ENCODE measurements at regions not wholly inside any gene's neighbourhood (a gene's known extent, or its start where the extent isn't known, plus 50 kb on each side); places are given as distances from the start of the nearest gene placed in this dataset.
"Not testable (repeated sequence)": the region's sequence is repeated elsewhere in the genome, so short reads cannot be mapped to it uniquely, and the experiment has no call there.

DNA sequence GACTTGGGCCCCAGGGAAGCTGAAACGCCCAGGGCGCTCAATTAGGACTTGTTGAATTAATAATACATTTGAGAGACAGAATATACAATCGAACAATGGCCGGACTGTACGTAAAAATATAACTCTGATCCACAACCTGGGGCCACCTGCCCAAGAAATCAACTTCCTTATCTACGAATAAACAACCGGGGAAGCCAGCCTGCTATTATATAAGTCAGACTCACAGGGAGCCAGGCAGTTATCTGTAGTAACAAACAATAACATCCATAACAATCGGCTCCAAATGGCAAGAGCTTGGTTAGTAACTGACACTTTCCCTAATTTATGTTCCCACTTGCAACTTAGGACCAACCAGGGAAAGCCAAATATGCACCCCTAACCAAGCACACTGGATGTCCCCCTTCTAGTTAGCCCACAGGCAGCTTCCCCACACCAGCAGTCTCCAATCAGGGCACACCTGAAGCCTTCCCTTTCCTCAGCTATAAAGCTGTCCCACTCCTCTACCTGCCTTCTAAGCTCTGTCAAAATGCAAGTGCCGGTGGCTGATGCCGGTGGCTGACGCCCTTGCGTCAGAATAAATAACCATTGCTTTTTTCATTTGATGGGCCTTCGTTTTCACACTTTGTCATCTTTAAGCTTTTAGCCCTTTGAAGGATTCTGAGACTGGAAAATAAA lies 135.2 kb downstream of the FAM72B start:
- H3K4me3 ChIP-seq (replicated peaks; ENCODE audit: insufficient read depth, low read length); H3K27ac ChIP-seq (replicated peaks); H3K27me3 ChIP-seq (ENCODE audit: insufficient read depth, poor library complexity, severe bottlenecking): not testable (repeated sequence)

DNA sequence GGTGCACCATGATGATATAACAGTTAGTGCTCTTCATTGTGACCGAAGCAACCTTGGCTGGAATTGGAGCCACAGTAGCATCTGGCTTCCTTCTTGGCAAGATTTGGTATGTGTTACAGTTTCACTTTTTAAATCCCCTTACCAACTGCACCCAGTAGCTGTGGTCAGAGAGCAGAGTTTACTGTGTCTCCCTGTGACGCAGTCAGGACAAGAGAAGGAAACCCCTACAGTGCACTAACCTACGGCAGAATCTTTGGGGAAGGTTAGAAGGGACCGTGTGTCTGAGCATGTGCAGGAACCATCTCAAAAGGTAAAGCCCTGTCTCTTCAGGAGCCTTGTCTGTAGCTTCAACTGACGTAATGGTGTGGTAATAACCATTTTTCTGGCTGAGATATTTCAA lies 134.0 kb downstream of the FAM72B start:
- DNase-seq (ENCODE audit: low read depth in 1 of 2, low spot score in 1 of 2); H3K4me3 ChIP-seq (replicated peaks; ENCODE audit: insufficient read depth, low read length); H3K27ac ChIP-seq (replicated peaks); H3K27me3 ChIP-seq (ENCODE audit: insufficient read depth, poor library complexity, severe bottlenecking): not testable (repeated sequence)

More for the DNA sequence above, 135.2 kb downstream of the FAM72B start:
- not testable (repeated sequence) for DNase-seq (ENCODE audit: low read depth in 1 of 2, low spot score in 1 of 2)

DNA sequence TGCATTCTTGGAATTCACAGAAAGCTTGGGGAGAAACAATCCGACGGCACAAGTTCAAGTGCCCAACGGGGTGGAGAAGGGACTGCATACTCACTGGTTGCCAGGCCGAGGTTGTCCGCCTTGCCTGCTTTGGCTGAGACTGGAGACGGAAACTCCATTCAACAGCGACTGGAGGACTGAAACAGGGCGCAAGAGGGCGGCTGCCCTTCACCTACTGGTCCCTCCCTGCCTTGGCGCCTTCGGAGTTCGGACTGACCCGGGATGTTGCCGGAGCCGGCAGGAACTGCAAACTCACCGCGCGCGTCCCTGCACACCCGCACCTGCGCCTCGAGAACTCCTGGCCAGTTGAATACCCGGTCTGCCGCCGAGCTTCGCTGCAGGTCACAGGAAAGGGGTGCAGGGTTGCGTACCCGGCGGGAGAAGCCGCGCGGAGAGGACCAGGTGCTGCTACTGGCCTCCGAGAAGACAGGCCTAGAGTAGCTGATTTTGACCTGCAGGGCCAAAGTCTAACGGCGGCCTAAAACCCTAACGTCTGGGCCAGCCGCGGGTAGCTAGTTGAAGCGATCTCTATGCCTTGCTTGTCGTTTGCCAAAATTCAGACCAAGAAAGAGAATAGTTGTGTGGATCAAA lies 132.9 kb downstream of the FAM72B start:
- not testable (repeated sequence) for H3K4me3 ChIP-seq (replicated peaks; ENCODE audit: insufficient read depth, low read length); DNase-seq (ENCODE audit: low read depth in 1 of 2, low spot score in 1 of 2); H3K27ac ChIP-seq (replicated peaks); H3K27me3 ChIP-seq (ENCODE audit: insufficient read depth, poor library complexity, severe bottlenecking)

DNA sequence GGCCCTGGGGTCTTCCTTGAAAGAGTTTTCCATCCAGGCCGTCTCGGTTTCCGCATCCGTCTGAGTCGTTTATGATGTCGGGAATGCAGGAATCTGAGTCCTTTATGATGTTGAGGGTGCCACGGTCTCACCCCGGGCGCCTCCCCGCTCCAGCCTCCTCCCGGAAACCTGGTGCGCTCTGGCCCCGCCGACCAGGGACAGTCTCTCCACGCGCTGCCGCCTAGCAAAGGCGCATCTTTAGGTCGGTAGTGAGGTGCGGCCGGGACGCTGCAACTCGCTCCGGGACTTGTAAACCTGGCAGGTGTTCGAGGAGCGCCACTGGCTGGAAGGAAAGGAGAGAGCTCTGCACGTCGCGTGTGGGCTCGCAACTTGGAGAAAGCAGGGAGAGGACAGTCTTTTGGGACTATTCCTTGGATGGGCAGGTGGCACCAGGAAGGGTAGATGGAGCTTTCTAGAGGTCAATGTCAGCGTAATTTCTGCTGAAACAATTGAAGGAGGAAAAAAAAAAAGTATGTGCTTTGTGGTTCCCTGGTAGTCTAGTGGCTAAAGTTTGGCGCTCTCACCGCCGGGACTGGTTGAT lies 132.0 kb downstream of the FAM72B start:
- H3K27me3 ChIP-seq (ENCODE audit: insufficient read depth, poor library complexity, severe bottlenecking); DNase-seq (ENCODE audit: low read depth in 1 of 2, low spot score in 1 of 2); H3K27ac ChIP-seq (replicated peaks); H3K4me3 ChIP-seq (replicated peaks; ENCODE audit: insufficient read depth, low read length): not testable (repeated sequence)

DNA sequence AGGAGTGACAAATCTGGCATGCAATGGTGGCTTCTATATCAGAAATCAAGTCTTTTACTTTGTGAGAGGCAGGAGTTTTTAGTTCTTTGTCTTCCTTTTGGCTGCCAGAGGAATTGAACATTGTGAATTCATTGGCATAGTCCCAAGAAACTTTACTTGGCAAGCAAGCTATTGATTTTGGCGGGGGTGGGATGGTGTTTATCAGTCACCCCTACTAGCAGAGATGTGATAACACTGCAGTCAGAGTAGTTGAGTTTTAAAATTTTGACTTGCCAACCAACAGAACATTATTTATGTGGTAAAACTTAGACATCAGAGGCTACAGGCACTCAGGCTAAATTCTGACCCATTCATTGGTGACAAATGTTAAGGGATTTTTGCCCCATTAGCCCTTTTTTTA lies 129.2 kb downstream of the FAM72B start:
- DNase-seq (ENCODE audit: low read depth in 1 of 2, low spot score in 1 of 2) = not testable (repeated sequence)

DNA sequence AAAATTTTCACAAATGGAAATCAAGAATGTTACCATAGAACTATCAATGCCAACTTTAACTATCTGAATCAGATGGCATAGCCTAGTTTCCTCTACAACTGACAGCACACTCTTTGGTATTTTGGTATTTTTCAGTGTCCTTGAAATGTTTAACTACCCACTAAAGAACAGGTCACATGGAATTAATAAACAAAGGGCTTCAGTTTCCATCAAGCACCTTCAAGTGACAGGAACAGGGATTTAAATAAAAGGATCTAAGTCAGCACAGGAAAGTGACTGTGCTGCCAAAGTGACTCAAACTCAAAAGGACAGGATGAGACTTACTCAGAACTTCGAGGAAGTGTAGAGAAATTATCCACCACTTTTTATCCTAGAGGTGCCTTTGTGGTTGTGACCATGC lies 117.2 kb downstream of the FAM72B start:
- H3K27me3 ChIP-seq (ENCODE audit: insufficient read depth, poor library complexity, severe bottlenecking); H3K4me3 ChIP-seq (replicated peaks; ENCODE audit: insufficient read depth, low read length); DNase-seq (ENCODE audit: low read depth in 1 of 2, low spot score in 1 of 2); H3K27ac ChIP-seq (replicated peaks): not testable (repeated sequence)

More for the DNA sequence above, 129.2 kb downstream of the FAM72B start:
- H3K4me3 ChIP-seq (replicated peaks; ENCODE audit: insufficient read depth, low read length); H3K27me3 ChIP-seq (ENCODE audit: insufficient read depth, poor library complexity, severe bottlenecking); H3K27ac ChIP-seq (replicated peaks): not testable (repeated sequence)

DNA sequence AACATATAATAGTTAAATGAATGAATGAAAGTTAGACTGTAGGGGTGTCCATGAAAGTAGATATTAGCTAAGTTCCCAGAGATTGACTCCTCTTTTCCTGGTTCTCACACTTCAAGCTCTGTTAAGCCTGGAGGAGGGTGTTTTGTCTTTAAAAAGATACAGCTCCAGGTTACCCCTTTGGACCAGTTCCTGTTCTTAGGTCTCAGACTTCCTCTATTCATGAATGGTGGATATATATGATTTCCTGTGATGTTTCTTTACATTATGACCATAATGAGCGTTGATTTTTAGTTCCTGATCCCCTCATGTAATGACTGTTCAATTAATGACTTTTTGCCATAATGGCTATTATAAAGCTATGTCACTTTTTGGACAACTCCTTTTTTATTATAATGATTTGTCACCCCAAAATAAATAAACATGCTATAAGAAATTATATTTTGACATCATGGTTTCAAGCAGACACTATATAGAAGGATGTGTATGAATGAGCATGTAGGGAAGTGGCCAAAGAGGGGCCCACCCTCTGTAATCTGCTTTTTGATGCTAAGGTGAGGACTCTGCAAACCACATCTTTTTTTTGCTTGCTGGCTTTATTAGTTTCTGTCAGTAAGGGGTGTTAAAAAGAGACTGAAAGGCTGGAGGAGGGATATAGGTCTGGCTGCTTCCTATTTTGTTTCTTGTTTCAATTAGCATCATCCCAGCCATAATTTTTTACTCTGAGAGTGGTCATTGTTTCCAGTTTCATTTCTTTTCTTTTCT lies 115.2 kb downstream of the FAM72B start:
- H3K4me3 ChIP-seq (replicated peaks; ENCODE audit: insufficient read depth, low read length); H3K27ac ChIP-seq (replicated peaks); DNase-seq (ENCODE audit: low read depth in 1 of 2, low spot score in 1 of 2); H3K27me3 ChIP-seq (ENCODE audit: insufficient read depth, poor library complexity, severe bottlenecking): not testable (repeated sequence)

DNA sequence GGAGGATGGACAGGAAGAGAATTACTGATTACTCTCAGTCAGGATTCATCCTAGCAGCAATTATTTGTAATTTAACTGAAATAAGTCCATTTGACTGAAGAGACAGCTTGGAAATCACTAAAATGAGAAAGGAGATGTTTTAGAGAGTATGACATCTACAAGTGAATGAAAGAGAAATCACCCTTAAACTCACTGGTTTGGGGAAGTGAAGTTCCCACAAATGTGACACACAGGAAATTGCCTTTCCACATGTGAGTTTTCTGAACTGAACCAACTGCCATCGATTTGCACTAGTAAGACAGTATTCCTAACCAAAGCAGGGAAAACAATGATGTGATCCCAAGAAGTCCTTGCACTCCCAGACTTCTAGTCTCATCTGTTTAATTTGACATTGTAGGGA lies 110.3 kb downstream of the FAM72B start:
- not testable (repeated sequence) for DNase-seq (ENCODE audit: low read depth in 1 of 2, low spot score in 1 of 2); H3K27ac ChIP-seq (replicated peaks); H3K27me3 ChIP-seq (ENCODE audit: insufficient read depth, poor library complexity, severe bottlenecking)

DNA sequence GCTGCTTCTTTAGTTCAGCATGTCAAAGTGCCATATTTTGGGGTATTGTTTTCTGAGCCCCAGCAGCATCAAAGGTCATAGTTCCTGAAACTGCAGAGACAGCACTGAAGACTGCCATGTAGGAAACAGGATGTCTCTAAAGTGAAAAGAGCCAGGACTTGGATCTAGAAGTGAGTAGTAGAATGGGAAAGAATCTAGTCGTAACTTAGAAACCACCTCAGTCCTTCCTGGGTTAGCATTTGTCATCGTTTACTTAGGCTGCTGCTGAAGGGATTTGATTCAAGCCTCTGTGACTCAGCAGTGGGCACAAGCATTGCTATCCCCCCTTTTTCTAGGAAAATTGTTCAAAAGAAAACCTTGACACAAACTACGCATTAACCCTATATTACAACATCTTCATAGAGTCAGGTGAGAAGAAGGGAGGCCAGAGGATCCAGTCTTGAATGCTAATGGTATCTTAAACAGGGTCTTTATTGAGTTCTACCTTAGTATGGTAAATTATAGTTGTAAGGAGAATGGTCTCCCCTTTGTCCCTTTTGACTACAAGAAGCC lies 108.8 kb downstream of the FAM72B start:
- H3K4me3 ChIP-seq (replicated peaks; ENCODE audit: insufficient read depth, low read length); DNase-seq (ENCODE audit: low read depth in 1 of 2, low spot score in 1 of 2); H3K27me3 ChIP-seq (ENCODE audit: insufficient read depth, poor library complexity, severe bottlenecking): not testable (repeated sequence)
- H3K27ac ChIP-seq (replicated peaks) = peak overlapping the region; percentile 46; the same call in 1 of the 2 replicates

More for the DNA sequence above, 110.3 kb downstream of the FAM72B start:
- H3K4me3 ChIP-seq (replicated peaks; ENCODE audit: insufficient read depth, low read length) = not testable (repeated sequence)

DNA sequence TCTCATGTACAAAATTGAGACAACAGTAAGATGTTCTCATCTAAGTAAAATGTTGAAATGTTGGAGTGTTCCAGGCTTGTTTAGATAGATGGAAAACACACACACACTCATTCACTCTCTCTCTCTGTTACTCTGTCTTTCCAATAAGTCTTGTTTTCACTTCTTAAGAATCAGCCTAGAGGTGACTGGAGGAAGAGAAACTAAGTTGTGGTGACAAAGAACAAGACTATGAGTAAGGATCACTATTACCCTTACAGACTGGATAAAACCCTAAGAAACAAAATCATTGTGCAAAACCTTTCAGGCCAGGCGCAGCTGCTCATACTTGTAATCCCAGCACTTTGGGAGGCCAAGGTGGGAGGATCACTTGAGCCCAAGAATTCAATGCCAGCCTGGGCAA lies 107.5 kb downstream of the FAM72B start:
- H3K27me3 ChIP-seq (ENCODE audit: insufficient read depth, poor library complexity, severe bottlenecking); DNase-seq (ENCODE audit: low read depth in 1 of 2, low spot score in 1 of 2): not testable (repeated sequence)

DNA sequence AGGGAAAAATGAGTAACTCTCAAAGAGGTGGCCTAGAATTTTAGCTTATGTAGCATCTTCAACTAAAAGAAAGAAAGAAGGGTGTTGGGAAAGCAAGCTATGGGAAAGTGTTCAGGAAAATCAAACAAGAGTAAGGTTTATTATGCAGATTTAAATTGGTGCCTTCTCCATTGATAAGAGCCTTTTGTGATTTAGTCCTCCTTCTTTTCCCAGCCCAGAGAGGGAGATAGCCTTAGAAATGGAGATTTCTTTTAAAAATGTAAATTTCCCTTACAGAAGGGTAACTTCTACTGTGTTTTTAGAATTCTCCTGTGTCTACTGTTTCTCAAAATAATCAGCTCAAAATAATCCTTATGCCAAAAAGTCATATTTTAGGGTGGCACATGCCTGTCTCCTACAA lies 104.5 kb downstream of the FAM72B start:
- DNase-seq (ENCODE audit: low read depth in 1 of 2, low spot score in 1 of 2); H3K4me3 ChIP-seq (replicated peaks; ENCODE audit: insufficient read depth, low read length); H3K27me3 ChIP-seq (ENCODE audit: insufficient read depth, poor library complexity, severe bottlenecking): not testable (repeated sequence)
- peak overlapping the region; percentile 62 for H3K27ac ChIP-seq (replicated peaks)

More for the DNA sequence above, 107.5 kb downstream of the FAM72B start:
- not testable (repeated sequence) for H3K4me3 ChIP-seq (replicated peaks; ENCODE audit: insufficient read depth, low read length); H3K27ac ChIP-seq (replicated peaks)

DNA sequence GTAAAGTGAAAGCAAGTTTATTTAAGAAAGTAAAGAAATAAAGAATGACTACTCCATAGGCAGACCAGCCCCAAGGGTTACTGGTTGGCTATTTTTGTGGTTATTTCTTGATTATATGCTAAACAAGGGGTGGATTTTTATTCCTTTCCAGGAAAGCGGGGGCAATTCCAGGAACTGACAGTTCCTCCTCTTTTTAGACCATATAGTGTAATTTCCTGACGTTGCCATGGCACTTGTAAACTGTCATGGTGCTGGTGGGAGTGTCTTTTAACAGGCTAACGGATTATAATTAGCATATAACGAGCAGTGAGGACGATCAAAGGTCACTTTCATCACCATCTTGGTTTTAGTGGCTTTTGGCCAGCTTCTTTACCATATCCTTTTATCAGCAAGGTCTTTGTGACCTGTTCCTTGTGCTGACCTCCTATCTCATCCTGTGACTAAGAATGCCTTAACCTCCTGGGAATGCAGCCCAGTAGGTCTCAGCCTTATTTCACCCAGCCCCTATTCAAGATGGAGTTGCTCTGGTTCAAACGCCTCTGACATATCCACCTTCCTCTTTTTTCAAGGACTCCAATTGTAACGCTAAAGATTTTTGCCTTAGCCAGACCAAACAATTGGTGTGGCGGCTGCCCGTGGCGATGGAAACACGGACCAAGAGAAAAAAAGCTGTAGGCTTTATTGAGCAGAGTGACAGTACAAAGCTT lies 103.8 kb downstream of the FAM72B start:
- H3K27me3 ChIP-seq (ENCODE audit: insufficient read depth, poor library complexity, severe bottlenecking); H3K4me3 ChIP-seq (replicated peaks; ENCODE audit: insufficient read depth, low read length); DNase-seq (ENCODE audit: low read depth in 1 of 2, low spot score in 1 of 2): not testable (repeated sequence)
- H3K27ac ChIP-seq (replicated peaks) = peak overlapping the region; percentile 62

DNA sequence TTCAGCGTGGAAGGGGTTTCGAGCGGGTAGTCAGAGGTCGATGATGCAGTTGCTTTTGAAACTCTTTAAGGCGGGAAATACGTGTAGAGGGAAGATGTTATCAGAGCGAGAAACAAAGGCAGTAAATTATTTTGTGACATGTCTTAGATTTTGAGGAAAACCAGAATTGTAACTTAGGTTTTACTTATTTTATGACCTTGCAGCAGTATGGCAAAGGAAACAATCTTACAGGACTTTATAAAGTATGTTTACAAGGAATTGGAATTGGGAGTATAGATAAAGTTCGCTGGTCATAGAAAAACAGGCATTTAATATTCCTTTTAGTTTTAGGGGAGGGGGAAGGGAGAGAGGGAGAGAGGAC lies 103.3 kb downstream of the FAM72B start:
- not testable (repeated sequence) for H3K27me3 ChIP-seq (ENCODE audit: insufficient read depth, poor library complexity, severe bottlenecking); H3K4me3 ChIP-seq (replicated peaks; ENCODE audit: insufficient read depth, low read length); H3K27ac ChIP-seq (replicated peaks); DNase-seq (ENCODE audit: low read depth in 1 of 2, low spot score in 1 of 2)

DNA sequence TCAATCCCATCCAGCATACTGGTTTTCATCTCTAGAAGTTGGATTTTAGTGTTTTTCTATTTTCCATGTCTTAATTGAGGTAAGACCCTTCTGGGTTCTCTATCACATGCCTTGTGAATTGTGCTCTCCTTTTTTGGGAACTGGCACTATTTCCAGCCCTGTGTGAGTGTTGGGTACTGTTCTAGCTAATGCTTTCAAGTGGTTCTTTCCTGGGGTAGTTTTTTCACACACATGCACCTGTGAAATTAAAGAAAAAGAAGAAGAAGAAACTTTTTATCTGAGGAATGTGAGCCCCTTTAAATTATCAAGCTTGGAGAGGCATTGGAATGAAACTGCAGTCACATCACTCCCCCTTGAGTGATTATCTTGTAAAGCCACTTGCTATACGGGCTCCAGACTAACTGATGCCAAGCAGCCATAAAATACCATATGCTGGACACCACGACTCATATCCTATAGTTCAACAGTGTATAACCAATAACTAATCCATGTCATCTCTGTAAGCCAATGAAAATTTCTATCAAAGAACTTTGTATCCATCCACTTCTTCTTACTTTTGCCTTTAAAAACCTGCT lies 102.4 kb downstream of the FAM72B start:
- H3K27ac ChIP-seq (replicated peaks); H3K27me3 ChIP-seq (ENCODE audit: insufficient read depth, poor library complexity, severe bottlenecking); DNase-seq (ENCODE audit: low read depth in 1 of 2, low spot score in 1 of 2); H3K4me3 ChIP-seq (replicated peaks; ENCODE audit: insufficient read depth, low read length): not testable (repeated sequence)

All from HL-60 (cell line).